PC-9 (cell line): ENCODE measurements at regions not wholly inside any gene's neighbourhood (a gene's known extent, or its start where the extent isn't known, plus 50 kb on each side); places are given as distances from the start of the nearest gene placed in this dataset.

Experiments used
- BruUV-seq: library from RNA; stranded (reverse); fragments of 400-500 nt; replicated peaks from 2 replicates; lab custom pipeline; 2021; lab: Mats Ljungman, UMichigan
- CTCF ChIA-PET: fragments of 300-600 bp; sonication (Branson Sonifier 250); formaldehyde crosslinking; loops from one replicate; lab custom pipeline; 2022; ENCODE audit warnings: antibody characterized with exemption; lab: Charles Lee
- POLR2A ChIA-PET: fragments of 300-600 bp; sonication (Branson Sonifier 250); formaldehyde crosslinking; loops from one replicate; lab custom pipeline; 2022; ENCODE audit warnings: antibody characterized with exemption; ENCODE audit not compliant: unreplicated experiment; lab: Charles Lee
- DNase-seq, 2 experiments: peaks; one replicate each; pipeline versions ENCODE4 v3.0.0 to v3.0.0-alpha.2; 2015 to 2022; ENCODE audit warnings: mixed read lengths in 1 of 2
- H2AFZ ChIP-seq: fragments of 200-600 bp; sonication (generic); 2 replicates; pipeline ENCODE4 v1.8.1; 2017; ENCODE audit warnings: antibody characterized with exemption
- H3F3A ChIP-seq: fragments of 200-600 bp; sonication (generic); 2 replicates; pipeline ENCODE4 v1.8.1; 2017; ENCODE audit warnings: antibody characterized with exemption, mild to moderate bottlenecking, low read depth; ENCODE audit not compliant: insufficient read depth
- H3K27ac ChIP-seq: fragments of 200-600 bp; sonication (generic); 2 replicates; pipeline ENCODE4 v1.6.1; 2016; ENCODE audit warnings: mixed run types
- H3K27me3 ChIP-seq: fragments of 200-600 bp; sonication (generic); 2 replicates; pipeline ENCODE4 v1.6.1; 2016; ENCODE audit warnings: low read depth, mixed run types; ENCODE audit not compliant: insufficient read depth
- H3K36me3 ChIP-seq: fragments of 200-600 bp; sonication (generic); 2 replicates; pipeline ENCODE4 v1.6.1; 2016; ENCODE audit warnings: low read depth, mixed run types
- H3K4me1 ChIP-seq: fragments of 200-600 bp; sonication (generic); replicated peaks from 2 replicates; pipeline ENCODE4 v1.6.1; 2016; ENCODE audit warnings: mixed run types; ENCODE audit not compliant: insufficient read depth
- H3K4me2 ChIP-seq: fragments of 200-600 bp; sonication (generic); 2 replicates; pipeline ENCODE4 v1.6.1; 2017; ENCODE audit warnings: mixed run types
- H3K4me3 ChIP-seq: fragments of 200-600 bp; sonication (generic); 2 replicates; pipeline ENCODE4 v1.6.1; 2016; ENCODE audit warnings: mixed run types
- H3K79me2 ChIP-seq: fragments of 200-600 bp; sonication (generic); 2 replicates; pipeline ENCODE4 v1.6.1; 2017; ENCODE audit warnings: low read depth, mixed run types
- H3K9me2 ChIP-seq: fragments of 200-600 bp; sonication (generic); 2 replicates; pipeline ENCODE4 v1.8.1; 2017; ENCODE audit warnings: mild to moderate bottlenecking; ENCODE audit not compliant: insufficient read depth
- H3K9me3 ChIP-seq: fragments of 200-600 bp; sonication (generic); 2 replicates; pipeline ENCODE4 v1.8.1; 2016; ENCODE audit warnings: low read depth; ENCODE audit not compliant: insufficient read depth
- H4K20me1 ChIP-seq: fragments of 200-600 bp; sonication (generic); 2 replicates; pipeline ENCODE4 v1.8.1; 2017; ENCODE audit not compliant: insufficient read depth
- CTCF ChIP-seq: fragments of 200-600 bp; sonication (generic); conservative IDR thresholded peaks from 2 replicates; pipeline ENCODE4 v1.6.1; 2017; ENCODE audit warnings: mixed run types, antibody characterized with exemption, mild to moderate bottlenecking, moderate library complexity
- EZH2 ChIP-seq: fragments of 200-600 bp; sonication (generic); IDR thresholded peaks from 2 replicates; pipeline ENCODE4 v1.8.0; 2017; ENCODE audit warnings: antibody characterized with exemption, low read depth
- intact Hi-C: fragments of 100-400 bp; cut with micrococcal nuclease; formaldehyde crosslinking; loops from one replicate; pipeline ENCODE4 v1.10.0; 2022; ENCODE audit not compliant: unreplicated experiment

- no peaks in the 10 kb centered on the region for H3K36me3 ChIP-seq
- TF ChIP-seq CTCF (no peak; the same call in 1 of the 2 replicates), EZH2 (no peak)
- POLR2A ChIA-PET = no interaction called here
- CTCF ChIA-PET = no interaction called here
- no peaks in the 10 kb centered on the region for H4K20me1 ChIP-seq
- H3K4me2 ChIP-seq = no peak overlapping the region
- no peak overlapping the region for H3K4me3 ChIP-seq
- peaks cover 28% of the 10 kb centered on the region for H3K27me3 ChIP-seq
- no peak overlapping the region for H3K27ac ChIP-seq
- DNase-seq = no peak
- no peaks in the 10 kb centered on the region for H3K79me2 ChIP-seq
- H3F3A ChIP-seq = no peaks in the 10 kb centered on the region
- intact Hi-C loops = no loop called here
- no peaks in the 10 kb centered on the region for H3K4me1 ChIP-seq
- H2AFZ ChIP-seq = no peak overlapping the region
- H3K9me3 ChIP-seq = no peaks in the 10 kb centered on the region
- no TSS peak for BruUV-seq
- no peaks in the 10 kb centered on the region for H3K9me2 ChIP-seq
Measured at GRCh38 chr7:42385912-42386311, 148.9 kb upstream of the GLI3 start.

GRCh38 chr7:42381161-42381560, 144.2 kb upstream of the GLI3 start:
- CTCF ChIA-PET = no interaction called here
- H3F3A ChIP-seq = no peaks in the 10 kb centered on the region
- no peak for DNase-seq
- POLR2A ChIA-PET = no interaction called here
- H3K79me2 ChIP-seq = no peaks in the 10 kb centered on the region
- no peaks in the 10 kb centered on the region for H3K9me3 ChIP-seq
- TF ChIP-seq EZH2 = no peak
- TF ChIP-seq CTCF = no peak
- H3K36me3 ChIP-seq = no peaks in the 10 kb centered on the region
- intact Hi-C loops = no loop called here
- no peaks in the 10 kb centered on the region for H4K20me1 ChIP-seq
- H3K4me2 ChIP-seq = no peak overlapping the region
- BruUV-seq = no TSS peak
- H3K4me1 ChIP-seq = no peaks in the 10 kb centered on the region
- no peaks in the 10 kb centered on the region for H3K9me2 ChIP-seq
- no peaks in the 10 kb centered on the region for H3K27me3 ChIP-seq
- H3K4me3 ChIP-seq = no peak overlapping the region
- H3K27ac ChIP-seq = no peak overlapping the region
- H2AFZ ChIP-seq = no peak overlapping the region

- ChIA-PET CTCF (no interaction called here), POLR2A (no interaction called here)
- no peaks in the 10 kb centered on the region for H3K36me3 ChIP-seq
- H3K27ac ChIP-seq = no peak overlapping the region
- no peaks in the 10 kb centered on the region for H3K79me2 ChIP-seq
- no peaks in the 10 kb centered on the region for H3K27me3 ChIP-seq
- H3F3A ChIP-seq = no peaks in the 10 kb centered on the region
- no peak overlapping the region for H3K4me2 ChIP-seq
- no peak overlapping the region for H3K4me3 ChIP-seq
- H3K4me1 ChIP-seq = no peaks in the 10 kb centered on the region
- intact Hi-C loops = no loop called here
- TF ChIP-seq EZH2 = no peak
- TF ChIP-seq CTCF = no peak
- no peaks in the 10 kb centered on the region for H3K9me3 ChIP-seq
- no peaks in the 10 kb centered on the region for H3K9me2 ChIP-seq
- no peak for DNase-seq
- no TSS peak for BruUV-seq
- no peak overlapping the region for H2AFZ ChIP-seq
- H4K20me1 ChIP-seq = no peaks in the 10 kb centered on the region
Measured at GRCh38 chr7:42380401-42380800, 143.4 kb upstream of the GLI3 start.
